Ovary (tissue), 7 donors: ENCODE measurements at regions not wholly inside any gene's neighbourhood (a gene's known extent, or its start where the extent isn't known, plus 50 kb on each side); places are given as distances from the start of the nearest gene placed in this dataset.
"Not testable (repeated sequence)": the region's sequence is repeated elsewhere in the genome, so short reads cannot be mapped to it uniquely, and the experiment has no call there.

Experiments
- DNase-seq, 5 donors: peaks; one replicate each; pipeline ENCODE4 v3.0.0-alpha.2; 2019 to 2020
- H3K27ac ChIP-seq, 2 donors: fragments of 200-600 bp; one replicate each; pipeline versions ENCODE4 v1.5.1 to v1.8.0; 2019 to 2022
- H3K27me3 ChIP-seq: fragments of 200-600 bp; one replicate; pipeline ENCODE4 v1.8.0; 2022
- H3K36me3 ChIP-seq: fragments of 200-600 bp; sonication (generic); one replicate; pipeline ENCODE4 v1.5.1; 2019
- H3K4me1 ChIP-seq: one replicate; pipeline ENCODE4 v1.8.1; 2013; ENCODE audit warnings: mild to moderate bottlenecking, moderate library complexity; ENCODE audit not compliant: insufficient read depth
- H3K4me3 ChIP-seq: fragments of 200-600 bp; sonication (generic); one replicate; pipeline ENCODE4 v1.5.1; 2017
- H3K9me3 ChIP-seq, 2 donors: fragments of 200-600 bp in 1 of 2; sonication (generic) in 1 of 2; one replicate each; pipeline versions ENCODE4 v1.5.1 to v1.8.1; 2013 to 2019; ENCODE audit warnings: mild to moderate bottlenecking in 1 of 2, moderate library complexity in 1 of 2
- CTCF ChIP-seq, 3 donors: fragments of 450-650 bp in 2 of 3; fragments of 200-600 bp in 1 of 3; IDR thresholded peaks; one replicate each; pipeline versions ENCODE4 v1.5.1 to v1.8.0; 2016 to 2022; ENCODE audit warnings: antibody characterized with exemption in 3 of 3, mild to moderate bottlenecking in 1 of 3
- EP300 ChIP-seq: sonication (generic); formaldehyde crosslinking; IDR thresholded peaks from one replicate; pipeline ENCODE4 v1.6.1; 2017; ENCODE audit warnings: antibody characterized with exemption
- POLR2A ChIP-seq: fragments of 450-650 bp; IDR thresholded peaks from one replicate; pipeline ENCODE4 v1.6.1; 2017; ENCODE audit warnings: antibody characterized with exemption, mild to moderate bottlenecking, moderate library complexity
- WGBS, 3 donors: extraction: QIAGEN DNeasy Blood & Tissue Kit in 1 of 3; methylation state at CpG; one replicate each; pipeline versions ENCODE4 v1.1.5 to v1.1.7; 2013 to 2017; 5-methylcytosine and 5-hydroxymethylcytosine counted together
- intact Hi-C, 4 donors: fragments of 100-400 bp; cut with DNase I; formaldehyde crosslinking; loops; one replicate each; pipeline versions ENCODE4 v1.11.0 to v1.15.1; 2022 to 2023
- donor health status: DM: no; HTN: no; CAD: no; lungs with moderate emphysema.
- donor health status: DM: no; HTN: no; CAD: no.
- donor health status: Bipolar disorder and iron deficiency.
- donor health status: DM: no; HTN: no; CAD: no.
- donor health status: DM: yes; HTN: yes; CAD: no.

- Histone ChIP-seq H3K27ac (no peak overlapping the region), H3K9me3 (no peaks in the 10 kb centered on the region), H3K4me1 (no peaks in the 10 kb centered on the region), H3K36me3 (no peaks in the 10 kb centered on the region), H3K4me3 (no peak overlapping the region), H3K27me3 (no peaks in the 10 kb centered on the region)
- intact Hi-C loops, result no loop called here
- TF ChIP-seq CTCF (IDR thresholded peaks at IDR 0.05) (no peak), POLR2A (no peak)
- WGBS, 3 donors, result 9 to 16% (median 12%) methylated on average over 1 of the region's 1 CpG
- DNase-seq, result no peak
Measured at GRCh38 chr10:37035853-37036252, 89.5 kb upstream of the ANKRD30A start.

GRCh38 chr10:37015498-37015897 lies 109.9 kb upstream of the ANKRD30A start:
- Histone ChIP-seq H3K9me3 (no peaks in the 10 kb centered on the region), H3K4me1 (no peaks in the 10 kb centered on the region), H3K27ac (no peak overlapping the region), H3K36me3 (no peaks in the 10 kb centered on the region), H3K27me3 (no peaks in the 10 kb centered on the region), H3K4me3 (no peak overlapping the region)
- DNase-seq, result no peak
- 31 to 41% (median 35%) methylated on average over 2 of the region's 2 CpGs for WGBS, 3 donors
- no peak for TF ChIP-seq EP300
- no peak for TF ChIP-seq CTCF (IDR thresholded peaks at IDR 0.05)
- TF ChIP-seq POLR2A, result no peak
- intact Hi-C loops, result no loop called here

- H3K36me3 ChIP-seq, result no peaks in the 10 kb centered on the region
- no peak for DNase-seq
- intact Hi-C loops, result no loop called here
- H3K27ac ChIP-seq, result no peak overlapping the region
- TF ChIP-seq POLR2A (no peak), EP300 (no peak), CTCF (IDR thresholded peaks at IDR 0.05) (no peak)
- no peak overlapping the region for H3K4me3 ChIP-seq
- H3K9me3 ChIP-seq, result no peaks in the 10 kb centered on the region
- WGBS, 3 donors, result 77 to 88% (median 78%) methylated on average over 7 of the region's 7 CpGs
- H3K27me3 ChIP-seq, result no peaks in the 10 kb centered on the region
- H3K4me1 ChIP-seq, result no peaks in the 10 kb centered on the region
Measured at GRCh38 chr10:37010741-37011140, 114.7 kb upstream of the ANKRD30A start.

GRCh38 chr10:37008276-37008675 lies 117.1 kb upstream of the ANKRD30A start:
- DNase-seq, H3K36me3 ChIP-seq, H3K27ac ChIP-seq, intact Hi-C loops, H3K27me3 ChIP-seq, H3K4me3 ChIP-seq, H3K9me3 ChIP-seq, H3K4me1 ChIP-seq: not testable (repeated sequence)
- WGBS, 3 donors, result 47 to 62% (median 52%) methylated on average over 2 of the region's 2 CpGs

GRCh38 chr10:37003126-37003525 lies 122.3 kb upstream of the ANKRD30A start:
- no peak for DNase-seq
- H3K27me3 ChIP-seq, result no peaks in the 10 kb centered on the region
- H3K4me1 ChIP-seq, result no peaks in the 10 kb centered on the region
- H3K4me3 ChIP-seq, result no peak overlapping the region
- no peaks in the 10 kb centered on the region for H3K9me3 ChIP-seq
- intact Hi-C loops, result no loop called here
- WGBS, 3 donors, result 60 to 76% (median 67%) methylated on average over 2 of the region's 2 CpGs
- H3K27ac ChIP-seq, result no peak overlapping the region
- no peaks in the 10 kb centered on the region for H3K36me3 ChIP-seq
- no peak for TF ChIP-seq POLR2A
- no peak for TF ChIP-seq EP300
- TF ChIP-seq CTCF (IDR thresholded peaks at IDR 0.05), result no peak

- H3K9me3 ChIP-seq, H3K4me3 ChIP-seq, H3K4me1 ChIP-seq, H3K36me3 ChIP-seq, H3K27ac ChIP-seq, intact Hi-C loops, DNase-seq, H3K27me3 ChIP-seq: not testable (repeated sequence)
- 87 to 93% (median 88%) methylated on average over 14 of the region's 14 CpGs for WGBS, 3 donors
Measured at GRCh38 chr10:36995806-36996205, 129.6 kb upstream of the ANKRD30A start.
